ENCODE measurements at regions not wholly inside any gene's neighbourhood (a gene's known extent, or its start where the extent isn't known, plus 50 kb on each side); places are given as distances from the start of the nearest gene placed in this dataset.

DNA sequence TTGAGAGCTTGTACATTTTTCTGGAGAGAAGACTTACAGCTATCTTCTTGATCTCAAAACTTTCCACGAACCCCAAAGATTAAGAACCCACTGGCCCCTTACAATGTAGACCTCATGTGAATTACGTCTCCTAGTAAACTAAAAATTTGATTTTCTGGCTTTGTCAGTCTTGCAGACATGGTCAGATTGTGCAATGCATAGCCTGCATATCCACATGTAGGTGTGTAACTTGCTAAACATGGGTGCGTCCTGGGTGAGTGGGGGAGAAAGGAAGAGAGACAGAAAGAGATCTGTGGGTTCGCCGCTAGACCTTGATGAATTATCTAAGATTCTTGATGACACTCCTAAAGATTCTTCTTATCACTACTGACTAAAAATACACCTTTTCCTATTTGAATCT lies 561.2 kb upstream of the MDFIC2 start:
- H3K9me3 Mint-ChIP-seq (ENCODE audit: unreplicated experiment) = peaks cover 9% of the 10 kb centered on the region
- no peak overlapping the region for H3K27ac Mint-ChIP-seq (ENCODE audit: low read depth, unreplicated experiment)
- ChIA-PET CTCF (interaction anchor here (0.5 kb wide), 1 partner anchor 54 kb away, joined by 4 read pairs; no protein-coding TSS in a partner anchor), POLR2A (interaction anchor here (0.7 kb wide), 1 partner anchor 662 kb away, joined by 3 read pairs; no protein-coding TSS in a partner anchor)
- H3K36me3 Mint-ChIP-seq (ENCODE audit: insufficient read depth, unreplicated experiment) = no peaks in the 10 kb centered on the region
- DNase-seq (ENCODE audit: unreplicated experiment) = no peak
- TF ChIP-seq, protein P1, sequence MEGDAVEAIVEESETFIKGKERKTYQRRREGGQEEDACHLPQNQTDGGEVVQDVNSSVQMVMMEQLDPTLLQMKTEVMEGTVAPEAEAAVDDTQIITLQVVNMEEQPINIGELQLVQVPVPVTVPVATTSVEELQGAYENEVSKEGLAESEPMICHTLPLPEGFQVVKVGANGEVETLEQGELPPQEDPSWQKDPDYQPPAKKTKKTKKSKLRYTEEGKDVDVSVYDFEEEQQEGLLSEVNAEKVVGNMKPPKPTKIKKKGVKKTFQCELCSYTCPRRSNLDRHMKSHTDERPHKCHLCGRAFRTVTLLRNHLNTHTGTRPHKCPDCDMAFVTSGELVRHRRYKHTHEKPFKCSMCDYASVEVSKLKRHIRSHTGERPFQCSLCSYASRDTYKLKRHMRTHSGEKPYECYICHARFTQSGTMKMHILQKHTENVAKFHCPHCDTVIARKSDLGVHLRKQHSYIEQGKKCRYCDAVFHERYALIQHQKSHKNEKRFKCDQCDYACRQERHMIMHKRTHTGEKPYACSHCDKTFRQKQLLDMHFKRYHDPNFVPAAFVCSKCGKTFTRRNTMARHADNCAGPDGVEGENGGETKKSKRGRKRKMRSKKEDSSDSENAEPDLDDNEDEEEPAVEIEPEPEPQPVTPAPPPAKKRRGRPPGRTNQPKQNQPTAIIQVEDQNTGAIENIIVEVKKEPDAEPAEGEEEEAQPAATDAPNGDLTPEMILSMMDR (IDR thresholded peaks at IDR 0.05; ENCODE audit: unreplicated experiment) = no peak
- no TSS peak for BruUV-seq (replicated peaks)
- intact Hi-C loops (cut with micrococcal nuclease) = no loop called here
- no peak overlapping the region for H3K4me3 Mint-ChIP-seq (ENCODE audit: unreplicated experiment)
- no peaks in the 10 kb centered on the region for H3K27me3 Mint-ChIP-seq (ENCODE audit: insufficient read depth, unreplicated experiment)
- H3K4me1 Mint-ChIP-seq (ENCODE audit: insufficient read depth, unreplicated experiment) = peaks cover 9% of the 10 kb centered on the region

DNA sequence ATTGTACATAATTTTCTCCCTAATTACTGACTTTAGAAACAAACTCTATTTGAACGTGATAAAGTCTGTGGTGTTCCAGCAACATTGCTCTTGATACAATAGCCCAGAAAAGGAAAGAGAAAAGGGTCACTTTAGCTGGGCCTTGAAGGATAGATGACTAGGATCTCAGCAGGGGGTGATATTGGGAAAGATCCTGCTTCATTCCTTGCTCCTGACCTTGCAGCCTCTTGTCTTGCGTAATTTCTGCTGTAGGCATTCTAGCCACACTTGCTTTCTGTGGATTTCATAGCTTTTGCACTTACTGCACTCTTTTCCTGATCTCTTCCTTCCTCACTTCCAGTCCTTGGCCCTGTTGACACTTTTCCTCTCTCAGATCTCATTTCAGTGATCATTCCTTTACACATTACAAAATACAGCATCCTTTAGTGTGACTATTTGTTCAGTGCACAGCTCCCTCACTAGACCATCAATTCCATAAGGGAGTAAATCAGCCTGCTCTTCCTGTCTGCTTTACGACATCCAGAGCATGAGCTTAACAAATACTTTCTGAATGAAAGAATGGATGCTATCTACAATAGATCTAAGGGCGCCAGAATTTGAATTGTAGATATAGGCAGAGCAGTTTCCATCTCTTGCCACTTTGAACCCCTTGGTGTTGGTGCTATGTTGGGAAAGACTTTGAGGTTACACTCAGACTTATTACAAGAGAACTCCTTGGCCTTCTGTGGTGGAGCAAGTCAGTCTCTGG lies 559.6 kb upstream of the MDFIC2 start:
- BruUV-seq (replicated peaks) = no TSS peak
- H3K4me1 Mint-ChIP-seq (ENCODE audit: insufficient read depth, unreplicated experiment) = peaks cover 9% of the 10 kb centered on the region
- no peaks in the 10 kb centered on the region for H3K36me3 Mint-ChIP-seq (ENCODE audit: insufficient read depth, unreplicated experiment)
- intact Hi-C loops (cut with micrococcal nuclease) = no loop called here
- H3K27me3 Mint-ChIP-seq (ENCODE audit: insufficient read depth, unreplicated experiment) = no peaks in the 10 kb centered on the region
- DNase-seq (ENCODE audit: unreplicated experiment) = peak; percentile 96
- H3K4me3 Mint-ChIP-seq (ENCODE audit: unreplicated experiment) = no peak overlapping the region
- peaks cover under 1% of the 10 kb centered on the region for H3K9me3 Mint-ChIP-seq (ENCODE audit: unreplicated experiment)
- TF ChIP-seq, protein P1 (IDR thresholded peaks at IDR 0.05; ENCODE audit: unreplicated experiment) = no peak
- POLR2A ChIA-PET = no interaction called here
- H3K27ac Mint-ChIP-seq (ENCODE audit: low read depth, unreplicated experiment) = no peak overlapping the region
- CTCF ChIA-PET = interaction anchor here (0.5 to 1.2 kb wide), 2 partner anchors 154 to 322 kb away, joined by 3 read pairs; no protein-coding TSS in a partner anchor

DNA sequence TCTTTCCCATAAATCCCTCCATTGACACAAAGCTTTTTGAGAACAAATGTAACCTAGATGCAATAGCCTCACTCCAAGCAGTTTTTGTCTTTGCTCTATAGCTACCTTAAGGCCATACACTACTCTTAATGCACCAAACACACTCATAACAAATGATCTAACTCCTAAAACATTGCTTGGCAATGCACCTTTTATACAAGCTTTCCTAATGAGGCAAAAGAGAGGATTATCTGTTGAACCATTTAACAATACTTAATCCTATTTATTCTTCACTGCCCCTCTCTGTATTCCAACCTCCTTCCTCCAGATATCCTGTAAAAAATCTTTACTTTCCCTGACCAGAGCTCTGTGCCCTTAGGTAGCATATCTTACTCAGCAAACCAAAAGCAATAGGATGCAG lies 558.1 kb upstream of the MDFIC2 start:
- Mint-ChIP-seq H3K4me3 (ENCODE audit: unreplicated experiment) (no peak overlapping the region), H3K4me1 (ENCODE audit: insufficient read depth, unreplicated experiment) (peaks cover 9% of the 10 kb centered on the region), H3K27ac (ENCODE audit: low read depth, unreplicated experiment) (no peak overlapping the region), H3K27me3 (ENCODE audit: insufficient read depth, unreplicated experiment) (no peaks in the 10 kb centered on the region), H3K9me3 (ENCODE audit: unreplicated experiment) (no peaks in the 10 kb centered on the region), H3K36me3 (ENCODE audit: insufficient read depth, unreplicated experiment) (no peaks in the 10 kb centered on the region)
- CTCF ChIA-PET = no interaction called here
- TF ChIP-seq, protein P1 (IDR thresholded peaks at IDR 0.05; ENCODE audit: unreplicated experiment) = no peak
- POLR2A ChIA-PET = no interaction called here
- BruUV-seq (replicated peaks) = no TSS peak
- intact Hi-C loops (cut with micrococcal nuclease) = no loop called here
- DNase-seq (ENCODE audit: unreplicated experiment) = no peak

DNA sequence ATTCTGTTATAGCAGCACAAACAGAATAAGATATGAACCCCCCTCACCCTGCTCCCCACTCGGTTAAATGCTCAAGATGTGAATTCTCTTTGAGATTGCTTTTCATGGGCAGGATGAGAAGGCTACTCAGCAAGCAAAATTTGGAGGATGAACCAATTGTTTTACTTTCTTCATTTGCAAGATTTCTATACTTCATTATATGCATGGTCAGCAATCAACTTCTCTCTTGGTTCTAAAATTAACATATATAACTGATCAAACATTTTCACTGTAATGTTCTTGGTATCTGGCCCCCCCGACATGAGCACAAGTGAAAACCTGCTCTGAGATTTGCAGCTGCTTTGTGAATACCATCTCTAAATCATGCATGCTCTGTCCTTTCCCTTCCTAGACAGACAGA lies 556.1 kb upstream of the MDFIC2 start:
- intact Hi-C loops (cut with micrococcal nuclease) = no loop called here
- Mint-ChIP-seq H3K27ac (ENCODE audit: low read depth, unreplicated experiment) (no peak overlapping the region), H3K9me3 (ENCODE audit: unreplicated experiment) (no peaks in the 10 kb centered on the region), H3K4me1 (ENCODE audit: insufficient read depth, unreplicated experiment) (peaks cover 9% of the 10 kb centered on the region), H3K4me3 (ENCODE audit: unreplicated experiment) (no peak overlapping the region), H3K27me3 (ENCODE audit: insufficient read depth, unreplicated experiment) (no peaks in the 10 kb centered on the region), H3K36me3 (ENCODE audit: insufficient read depth, unreplicated experiment) (no peaks in the 10 kb centered on the region)
- no TSS peak for BruUV-seq (replicated peaks)
- CTCF ChIA-PET = no interaction called here
- DNase-seq (ENCODE audit: unreplicated experiment) = no peak
- POLR2A ChIA-PET = no interaction called here
- TF ChIP-seq, protein P1 (IDR thresholded peaks at IDR 0.05; ENCODE audit: unreplicated experiment) = no peak
